HK-2 (cell line): ENCODE measurements at regions not wholly inside any gene's neighbourhood (a gene's known extent, or its start where the extent isn't known, plus 50 kb on each side); places are given as distances from the start of the nearest gene placed in this dataset.
"Not testable (repeated sequence)": the region's sequence is repeated elsewhere in the genome, so short reads cannot be mapped to it uniquely, and the experiment has no call there.

Source experiments
- DNase-seq: peaks from one replicate; pipeline ENCODE4 v3.0.0-alpha.2; 2018; ENCODE audit not compliant: unreplicated experiment

DNA sequence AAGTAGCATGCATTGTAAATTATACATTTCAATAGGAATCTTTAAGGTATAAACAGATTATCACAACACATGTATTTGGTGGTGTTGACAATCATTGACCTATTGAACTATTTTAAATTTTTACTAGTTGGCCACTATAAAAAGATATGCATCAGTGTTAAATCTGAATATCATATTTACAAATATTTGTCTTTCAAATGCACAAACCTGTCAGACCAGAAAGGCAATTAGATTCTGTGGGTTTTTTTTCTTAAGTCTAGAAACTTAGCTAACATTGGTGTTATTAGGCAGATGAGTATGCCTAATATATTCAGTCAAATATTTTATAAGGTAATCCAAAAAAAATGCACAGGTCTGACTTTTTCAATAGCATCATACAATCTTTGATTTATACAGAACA lies 241.4 kb upstream of the DGKB start:
- no peak for DNase-seq

DNA sequence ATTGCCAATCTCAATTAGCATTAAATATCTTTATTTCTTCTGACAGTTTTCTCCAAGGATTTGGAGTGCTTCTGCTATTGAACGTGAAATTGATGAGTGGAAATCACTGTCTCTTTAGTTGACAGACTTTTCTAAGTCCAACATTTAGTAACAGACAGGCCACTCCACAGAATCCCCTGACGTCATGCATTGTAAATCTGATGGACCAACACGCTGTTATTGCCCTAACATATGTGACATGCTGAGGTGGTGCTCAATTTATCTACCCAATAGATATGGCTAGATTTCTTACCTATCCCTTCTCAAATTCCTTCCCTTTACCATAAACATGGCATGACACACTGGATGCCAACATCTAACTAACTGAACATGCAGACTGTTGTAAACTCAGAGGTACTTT lies 240.6 kb upstream of the DGKB start:
- DNase-seq = no peak

DNA sequence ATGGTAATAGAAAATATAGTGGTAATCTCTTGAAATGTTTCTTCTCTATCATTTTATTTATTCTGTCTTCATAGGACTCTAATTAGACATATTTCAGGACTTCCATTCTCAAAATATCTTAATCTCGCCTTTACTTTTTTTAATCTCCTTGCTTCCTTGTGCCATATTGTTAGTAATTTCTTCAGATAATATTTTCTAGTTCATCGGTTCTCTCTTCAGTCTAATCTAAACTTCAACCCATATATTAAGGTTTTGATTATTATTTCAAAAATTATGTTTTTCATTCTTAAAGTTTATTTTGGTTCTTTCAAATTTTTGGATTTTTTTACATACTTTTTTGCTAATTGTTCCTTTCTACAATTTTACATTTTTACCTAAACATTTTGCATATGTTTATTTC lies 237.9 kb upstream of the DGKB start:
- no peak for DNase-seq

DNA sequence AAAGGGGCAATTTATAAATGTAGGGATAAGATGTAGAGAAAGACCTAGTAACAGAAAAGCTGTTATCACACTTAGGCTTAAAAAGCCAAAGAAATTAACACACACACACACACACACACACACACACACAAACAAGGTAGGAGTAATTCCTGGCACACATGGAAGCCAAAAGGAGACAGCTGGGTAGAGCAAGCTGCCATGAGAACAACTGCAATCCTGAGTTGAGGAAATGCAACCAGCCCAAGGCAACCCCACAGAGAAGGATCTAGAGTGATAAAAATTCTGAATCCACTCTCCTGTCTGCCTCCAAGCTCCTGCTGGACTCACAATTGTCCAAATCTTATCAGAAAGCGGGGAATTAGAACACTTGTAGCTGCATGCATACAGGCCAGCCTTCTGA lies 229.1 kb upstream of the DGKB start:
- DNase-seq = no peak

DNA sequence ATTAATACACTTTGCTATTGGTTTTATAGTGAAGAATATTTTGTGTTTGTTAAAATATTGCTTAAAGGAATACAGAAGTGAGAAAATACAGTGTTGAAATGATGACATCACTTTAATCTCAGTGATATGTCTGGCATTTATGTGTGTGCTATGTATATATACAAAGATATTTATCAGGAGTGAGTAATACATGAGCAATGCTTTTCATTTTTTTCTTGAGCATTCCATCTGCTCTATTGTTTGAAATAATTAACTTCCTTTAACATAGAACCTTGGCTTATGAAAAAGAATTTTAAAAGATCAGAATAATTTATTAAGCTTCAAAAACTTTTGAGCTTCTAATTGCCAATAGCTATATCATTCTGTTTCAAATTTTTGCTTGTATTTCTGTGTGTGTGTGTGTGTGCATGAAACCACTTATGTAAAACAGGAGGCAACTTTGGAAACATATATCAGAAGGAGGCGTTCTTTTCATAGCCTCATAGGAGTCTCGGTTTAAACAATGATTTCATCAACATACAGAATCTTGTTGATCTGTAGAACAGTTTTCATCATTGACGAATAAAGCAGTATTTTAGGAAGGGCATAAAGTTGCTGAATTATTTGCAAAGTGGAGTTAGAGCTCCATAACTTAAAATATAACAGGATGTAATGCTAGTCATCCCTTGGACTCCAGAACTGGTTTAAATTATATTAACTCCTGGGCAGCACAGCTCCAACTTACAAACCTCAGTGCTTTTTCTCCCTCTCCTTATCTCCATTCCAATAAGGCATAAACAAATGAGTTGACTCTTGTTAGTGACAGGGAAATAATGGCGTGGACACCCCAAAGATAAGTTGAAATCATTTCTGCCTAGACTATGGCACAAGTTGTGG lies 228.4 kb upstream of the DGKB start:
- DNase-seq = no peak

DNA sequence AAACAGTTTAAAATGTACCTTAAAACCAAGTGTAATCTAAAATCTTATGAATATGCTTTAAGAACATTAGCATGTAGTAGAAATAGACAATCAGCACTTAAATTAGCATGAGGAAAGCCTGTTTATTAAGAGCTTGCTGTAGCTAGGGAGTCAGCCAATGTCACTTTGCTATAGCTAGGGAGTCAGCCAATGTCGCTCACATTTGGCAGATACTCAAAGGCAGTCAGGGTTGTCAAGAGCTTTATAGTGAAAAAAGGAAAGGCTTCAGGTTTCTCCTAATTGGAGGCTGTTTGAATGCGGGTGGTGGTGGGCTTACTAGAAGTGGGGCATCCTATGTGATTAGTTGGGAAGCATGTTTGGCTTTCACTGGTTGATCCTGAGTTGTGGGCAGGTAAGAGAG lies 226.2 kb upstream of the DGKB start:
- DNase-seq = no peak

DNA sequence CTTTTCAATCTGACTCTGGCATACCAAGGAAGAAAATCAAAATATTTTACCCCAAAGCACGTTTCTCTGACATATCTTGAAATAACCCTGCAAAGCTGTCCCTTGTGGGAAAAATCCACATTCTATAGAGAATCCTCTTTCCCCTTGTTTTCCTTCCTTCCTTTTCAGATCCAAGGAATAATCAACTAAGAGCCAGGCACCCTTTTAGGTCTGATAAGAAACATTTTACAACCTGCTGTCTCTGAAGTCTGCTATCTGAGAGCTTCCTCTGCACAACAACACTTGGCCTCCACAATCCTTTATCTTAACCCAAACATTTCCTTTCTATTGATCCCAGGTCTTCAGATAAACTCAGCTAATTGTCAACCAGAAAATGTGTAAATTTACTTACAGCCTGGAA lies 224.1 kb upstream of the DGKB start:
- DNase-seq = not testable (repeated sequence)

DNA sequence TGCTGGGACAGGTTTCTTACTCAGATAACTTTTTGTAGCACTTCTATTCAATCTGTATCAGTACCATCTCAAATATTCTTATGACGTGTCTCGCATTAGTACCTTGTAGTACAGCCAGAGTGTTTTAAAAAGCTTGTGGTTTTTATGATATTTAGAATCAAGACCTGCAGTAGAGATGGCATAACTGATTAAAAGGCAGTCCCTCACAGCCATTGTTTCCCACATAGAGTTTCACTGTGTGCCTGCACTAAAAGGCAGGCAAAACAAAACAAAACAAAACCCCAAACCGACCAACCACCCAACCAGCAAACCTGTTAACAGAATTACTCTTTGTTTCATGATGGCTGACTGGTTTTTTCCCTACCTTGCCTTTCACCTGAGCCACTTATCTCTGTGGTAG lies 221.3 kb upstream of the DGKB start:
- no peak for DNase-seq

DNA sequence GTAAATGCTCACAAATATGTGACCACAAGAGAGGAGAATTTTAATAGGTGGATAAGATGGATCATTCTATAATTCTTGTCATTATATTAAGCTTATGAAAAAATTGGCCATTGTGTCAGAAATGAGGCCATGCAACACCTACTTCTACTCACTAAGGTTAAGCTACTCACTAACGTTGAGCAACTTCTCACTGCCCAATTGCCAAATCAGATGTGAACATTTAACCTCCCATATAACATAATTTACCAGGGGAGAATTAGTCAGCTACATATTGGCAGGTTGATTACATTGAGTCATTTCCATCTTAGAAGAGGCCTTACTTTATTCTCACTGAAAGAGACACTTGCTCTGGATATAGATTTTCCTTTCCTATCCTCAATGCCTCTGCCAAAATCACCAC lies 211.2 kb upstream of the DGKB start:
- no peak for DNase-seq

DNA sequence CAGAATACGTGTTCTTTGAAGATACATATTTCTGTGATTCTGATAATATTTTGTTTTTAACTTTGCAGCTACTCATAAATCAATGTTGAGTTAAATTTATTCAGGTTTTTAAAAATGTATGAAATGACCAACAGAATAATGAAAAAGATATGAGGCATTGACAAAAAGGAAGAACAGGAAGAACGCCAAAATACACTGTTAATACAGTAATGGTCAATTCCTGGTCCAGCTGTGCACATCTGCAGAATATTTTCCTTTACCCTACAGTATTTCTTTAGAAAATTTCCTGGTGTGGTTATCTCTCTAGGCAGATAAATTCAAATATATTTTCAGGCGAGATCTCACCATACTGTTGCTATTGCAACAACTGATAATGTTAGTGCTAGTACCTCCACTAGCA lies 203.2 kb upstream of the DGKB start:
- DNase-seq = no peak

DNA sequence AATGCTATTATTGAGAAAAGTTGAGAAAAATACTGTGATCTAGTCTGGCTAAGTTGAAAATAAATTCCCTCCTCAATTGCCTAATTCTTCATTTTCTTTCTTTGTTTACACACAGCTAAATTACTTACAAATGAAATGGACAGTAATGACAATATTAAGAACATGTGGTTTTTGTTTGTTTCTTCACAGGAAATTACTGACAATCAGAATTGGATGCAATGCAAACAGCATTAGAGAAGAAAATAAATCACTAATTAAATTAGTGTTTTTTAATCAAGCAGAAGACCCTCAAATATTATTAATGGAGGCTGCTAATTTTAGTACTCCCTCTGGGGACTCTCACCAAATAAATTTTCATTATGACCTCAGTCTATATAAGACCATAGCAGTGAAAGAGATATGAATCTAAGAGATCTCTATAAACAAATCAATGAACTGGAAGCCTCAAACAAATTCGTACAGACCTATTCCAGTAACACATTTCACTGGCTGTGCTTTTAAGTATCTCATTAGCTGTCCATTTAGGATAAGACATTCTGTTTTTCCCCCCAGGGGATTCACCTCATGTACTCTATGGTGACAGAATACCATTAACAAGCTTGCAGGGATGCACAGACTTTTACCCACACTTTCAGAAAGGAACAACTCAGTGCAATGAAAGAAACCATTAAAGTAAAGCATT lies 202.0 kb upstream of the DGKB start:
- DNase-seq = no peak

DNA sequence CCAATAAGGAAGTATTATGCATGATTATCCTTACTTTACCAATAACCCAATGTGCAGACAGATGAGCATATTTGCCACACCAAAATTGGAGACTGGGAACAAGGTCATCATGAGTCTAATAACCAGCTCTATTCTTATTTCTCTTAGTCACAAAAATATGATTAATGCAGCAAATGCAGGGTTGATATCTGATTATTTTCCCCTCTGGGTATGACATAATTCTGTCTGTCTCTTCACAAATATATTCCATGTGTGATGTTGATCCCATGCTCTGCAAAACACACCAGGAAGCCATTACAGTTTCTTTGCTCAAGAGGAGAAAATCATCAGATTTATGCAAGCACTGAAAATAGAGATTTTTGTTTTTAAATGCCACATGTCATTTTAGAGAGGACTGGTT lies 196.5 kb upstream of the DGKB start:
- DNase-seq = no peak

DNA sequence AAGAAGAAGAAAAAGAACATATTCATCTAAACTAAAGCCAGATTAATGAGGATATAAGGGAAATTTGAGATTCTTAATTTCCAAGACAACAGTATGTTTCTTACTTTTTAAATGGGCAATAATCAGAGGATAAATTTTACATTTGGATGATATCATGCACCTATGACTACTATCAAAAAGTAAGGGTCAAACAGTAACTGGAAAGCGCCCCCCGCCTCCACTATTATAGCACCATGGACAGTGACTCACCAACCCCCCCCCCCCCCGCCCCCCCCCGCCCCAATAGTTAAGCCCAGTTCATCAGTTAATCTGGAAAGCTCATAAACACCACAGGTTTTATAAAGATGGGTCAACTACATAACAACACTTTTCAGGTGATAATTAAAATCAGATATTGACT lies 194.3 kb upstream of the DGKB start:
- DNase-seq = no peak

DNA sequence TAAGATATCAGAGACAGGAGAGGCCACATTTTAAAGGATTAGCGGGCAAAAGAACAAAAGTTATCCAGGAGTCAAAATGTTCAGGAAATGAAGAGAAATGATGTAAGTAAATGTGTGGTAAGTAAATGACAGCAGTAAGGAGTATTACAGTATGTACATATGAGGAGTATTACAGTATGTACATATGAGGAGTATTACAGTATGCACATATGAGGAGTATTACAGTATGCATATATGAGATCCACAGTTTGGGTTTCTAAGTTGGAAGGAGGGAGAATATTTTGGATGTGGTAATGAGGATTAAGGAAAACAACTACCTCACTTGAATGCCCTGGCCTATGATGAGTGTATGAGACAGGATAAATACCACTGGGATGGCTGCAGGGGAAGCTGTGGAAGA lies 192.4 kb upstream of the DGKB start:
- no peak for DNase-seq

DNA sequence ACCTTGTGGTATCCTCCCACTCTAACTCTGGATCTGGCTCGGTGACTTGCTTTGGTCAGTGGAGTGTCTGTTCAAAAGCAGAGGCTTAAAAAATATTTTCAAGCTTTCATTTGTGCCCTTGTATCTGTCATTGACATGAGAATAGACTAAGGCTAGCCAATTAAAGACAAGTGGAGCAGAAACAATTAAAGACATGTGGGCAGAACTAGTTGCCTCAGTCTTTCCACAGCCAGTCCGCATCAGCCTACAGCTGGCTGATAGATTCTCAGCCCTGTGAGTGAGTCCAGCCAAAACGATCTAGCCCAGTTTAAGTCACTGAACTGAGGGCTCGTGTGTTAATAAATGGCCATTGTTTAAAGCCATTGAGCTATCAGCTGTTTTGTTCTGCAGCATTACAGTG lies 185.2 kb upstream of the DGKB start:
- no peak for DNase-seq

DNA sequence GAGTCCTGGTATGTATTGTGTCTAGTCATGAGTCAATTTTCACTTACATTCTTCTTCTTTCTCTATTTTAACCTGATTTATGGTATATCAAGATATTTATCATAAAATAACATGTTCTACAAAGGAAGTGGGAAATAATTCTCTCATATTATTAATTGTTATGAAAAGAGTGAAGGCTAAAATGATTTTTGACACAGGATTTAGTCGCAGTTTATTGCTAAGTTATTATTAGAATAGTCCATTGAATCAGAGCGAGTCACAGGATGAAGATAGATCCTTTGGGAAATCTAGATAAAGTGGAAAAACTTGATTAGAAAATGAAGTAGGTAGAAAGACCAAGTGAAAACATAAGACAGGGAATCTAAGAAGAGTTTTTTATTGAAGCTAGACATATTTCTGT lies 184.3 kb upstream of the DGKB start:
- no peak for DNase-seq

DNA sequence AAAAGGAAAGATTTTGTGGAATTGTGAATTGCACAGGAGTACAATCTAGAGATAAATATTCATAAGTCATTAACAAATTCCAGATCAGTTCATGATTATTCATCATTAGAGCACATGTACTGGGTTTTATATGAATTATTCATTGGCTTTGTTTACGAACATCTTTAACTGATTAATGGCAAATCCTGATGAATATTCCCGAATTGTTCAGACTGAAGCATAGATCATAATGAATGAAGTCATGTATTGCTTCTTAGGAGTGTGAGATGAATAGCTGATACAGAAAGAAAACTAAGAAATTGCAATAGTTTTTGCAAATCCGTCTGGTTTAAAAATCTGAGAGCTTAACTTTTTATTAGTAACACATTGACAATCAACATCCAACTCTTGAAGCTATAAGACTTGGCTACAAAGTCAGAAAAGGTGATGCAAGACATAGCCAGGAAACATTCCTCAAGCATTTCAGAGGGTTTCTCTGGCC lies 183.6 kb upstream of the DGKB start:
- DNase-seq = no peak

DNA sequence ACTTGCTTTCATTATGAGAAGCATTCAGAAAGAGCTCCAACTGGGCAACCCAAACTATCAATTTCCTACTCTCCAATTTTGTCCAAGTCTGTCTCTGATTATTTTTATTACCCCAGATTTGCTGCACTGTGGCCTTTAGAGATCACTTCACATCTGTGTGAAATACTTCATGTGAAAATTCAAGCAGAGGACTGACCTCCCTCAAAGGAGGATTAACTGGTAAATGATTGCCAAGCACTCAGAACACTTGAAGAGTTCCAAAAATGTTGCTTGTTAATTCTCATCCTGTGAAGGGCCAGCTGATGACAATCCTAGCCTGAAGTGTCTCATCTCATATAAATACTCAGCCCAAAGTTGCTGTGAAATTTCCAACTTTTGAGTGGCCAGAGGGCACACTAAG lies 182.8 kb upstream of the DGKB start:
- DNase-seq = no peak

DNA sequence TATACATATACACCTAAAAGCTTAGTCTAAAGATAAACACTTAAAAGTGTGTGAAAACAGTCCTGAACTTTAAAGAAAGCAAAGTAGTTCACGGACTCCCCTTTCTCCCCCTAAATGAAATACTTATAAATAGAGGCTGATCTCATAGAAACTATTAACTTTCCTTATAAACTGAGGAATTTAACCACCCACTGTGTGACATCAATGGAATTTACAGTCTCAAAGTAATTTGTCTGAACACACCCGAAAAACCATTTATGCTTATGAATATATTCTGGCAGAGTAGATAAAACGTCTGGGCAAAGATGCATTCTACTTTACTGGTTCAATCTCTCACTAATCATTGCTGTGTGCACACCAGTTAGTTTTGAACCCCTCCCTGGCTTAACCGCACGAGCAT lies 181.8 kb upstream of the DGKB start:
- DNase-seq = no peak

DNA sequence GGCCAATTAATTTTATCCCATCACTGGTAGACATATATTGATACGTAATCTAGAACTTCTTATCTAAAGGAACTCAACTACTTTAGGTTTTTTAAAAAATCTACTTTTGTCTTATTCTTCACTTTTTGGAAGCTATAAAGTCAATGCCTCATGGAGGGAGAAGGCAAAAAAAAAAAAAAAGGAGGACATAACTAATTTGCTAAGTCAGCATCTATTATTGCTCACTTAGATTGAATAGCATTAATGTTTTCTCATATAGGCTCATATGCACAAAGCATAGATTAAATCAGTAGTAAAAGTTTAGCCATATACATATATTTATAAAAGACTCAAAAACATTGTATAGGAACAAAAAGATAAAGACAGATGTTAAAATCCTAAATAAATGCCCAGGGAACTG lies 179.3 kb upstream of the DGKB start:
- no peak for DNase-seq

DNA sequence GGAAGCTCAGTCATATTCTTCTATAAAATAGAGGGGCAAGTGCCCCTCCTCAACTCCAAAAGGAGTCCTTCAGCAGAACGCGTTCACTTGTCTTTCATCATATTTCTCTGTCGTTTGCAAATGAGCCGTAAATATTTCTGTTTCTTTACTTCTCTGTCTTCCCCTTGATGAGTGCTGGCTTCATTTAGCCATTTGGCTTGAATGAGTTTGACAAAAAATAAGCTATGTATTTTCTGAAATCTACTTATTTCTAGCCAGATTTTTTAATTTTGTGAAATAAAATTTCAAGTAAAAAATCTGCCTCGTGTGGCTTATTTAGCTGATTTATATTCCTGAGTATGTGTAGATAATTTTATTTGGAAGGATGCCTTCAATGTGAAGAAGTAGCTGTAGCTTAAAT lies 170.8 kb upstream of the DGKB start:
- no peak for DNase-seq

DNA sequence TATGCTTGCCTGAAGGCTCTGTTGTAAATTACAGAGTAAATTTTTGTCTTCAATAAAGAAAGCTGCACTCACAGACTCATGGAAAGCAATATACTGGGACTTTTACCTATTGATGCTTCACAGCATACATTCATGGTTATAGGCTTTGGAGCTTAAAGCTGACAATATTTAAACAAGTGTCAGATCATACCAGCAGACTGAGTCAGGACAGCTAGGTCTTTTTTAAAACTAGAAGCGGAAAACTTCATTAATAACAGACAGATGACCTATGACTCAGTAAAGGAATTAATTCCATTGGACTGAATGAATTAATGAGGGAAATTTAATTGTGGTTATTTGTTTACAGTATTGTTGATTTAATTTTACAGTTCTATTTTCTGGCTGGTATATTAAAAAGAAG lies 165.8 kb upstream of the DGKB start:
- DNase-seq = no peak

DNA sequence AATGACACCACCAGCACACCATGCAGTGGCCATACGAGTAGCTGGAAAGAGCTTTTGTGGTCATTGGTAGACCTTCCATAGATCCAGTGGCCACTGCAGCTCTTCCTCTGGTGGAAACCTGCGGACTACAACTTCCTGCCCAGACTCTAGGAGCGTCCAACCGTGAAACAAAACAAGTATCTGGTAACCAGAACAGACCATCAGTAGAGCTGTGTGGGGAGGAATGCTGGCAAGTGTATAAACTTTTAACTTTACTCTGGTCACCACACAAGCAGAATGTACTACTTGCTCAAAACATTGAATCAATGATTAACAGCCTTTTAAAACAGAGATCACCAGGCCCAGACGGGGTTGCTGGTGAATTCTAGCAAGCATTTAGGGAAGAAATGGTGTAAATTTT lies 154.7 kb upstream of the DGKB start:
- DNase-seq = peak; percentile 51
